22Rv1 (cell line): ENCODE measurements at regions not wholly inside any gene's neighbourhood (a gene's known extent, or its start where the extent isn't known, plus 50 kb on each side); places are given as distances from the start of the nearest gene placed in this dataset.

Experiments
- H3K27ac ChIP-seq: fragments of 450-650 bp; 2 replicates; pipeline ENCODE4 v1.5.1; 2017
- CTCF ChIP-seq: fragments of 450-650 bp; IDR thresholded peaks from 2 replicates; pipeline ENCODE4 v1.5.1; 2017; ENCODE audit warnings: mild to moderate bottlenecking
- ZFX ChIP-seq: fragments of 450-650 bp; IDR thresholded peaks from 2 replicates; pipeline ENCODE4 v1.6.1; 2017; ENCODE audit warnings: antibody characterized with exemption, borderline replicate concordance

GRCh38 chr7:88490161-88490560 lies 183.5 kb upstream of the STEAP4 start:
- no peak for TF ChIP-seq ZFX
- no peak for TF ChIP-seq CTCF
- no peak overlapping the region for H3K27ac ChIP-seq

GRCh38 chr7:88485821-88486220 lies 179.1 kb upstream of the STEAP4 start:
- no peak overlapping the region for H3K27ac ChIP-seq
- TF ChIP-seq CTCF (no peak), ZFX (no peak)

GRCh38 chr7:88484551-88484950 lies 177.9 kb upstream of the STEAP4 start:
- H3K27ac ChIP-seq, result no peak overlapping the region
- TF ChIP-seq CTCF (no peak), ZFX (no peak)

DNA sequence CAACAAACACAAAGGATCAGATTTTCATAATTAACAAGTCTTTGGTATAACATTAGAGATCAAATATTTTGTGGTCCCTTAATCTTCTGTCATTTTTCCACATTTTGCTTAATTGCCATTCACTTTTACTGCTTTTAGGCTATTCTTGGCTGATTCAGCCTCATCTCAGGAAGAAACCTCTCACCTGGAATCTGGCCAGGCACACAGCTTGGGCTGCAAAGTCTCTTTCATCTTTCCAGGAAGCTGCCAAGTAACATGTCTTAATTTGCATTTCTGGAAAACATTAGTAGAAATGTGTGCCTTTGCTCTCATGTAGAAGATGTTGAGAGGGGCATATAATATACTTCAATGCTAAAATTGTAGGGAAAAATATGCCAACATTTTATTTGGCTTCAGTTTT lies 174.2 kb upstream of the STEAP4 start:
- no peak for TF ChIP-seq CTCF
- TF ChIP-seq ZFX, result no peak
- H3K27ac ChIP-seq, result no peak overlapping the region

GRCh38 chr7:88480271-88480670 lies 173.6 kb upstream of the STEAP4 start:
- H3K27ac ChIP-seq, result no peak overlapping the region
- TF ChIP-seq CTCF (no peak), ZFX (no peak)

GRCh38 chr7:88477976-88478375 lies 171.3 kb upstream of the STEAP4 start:
- TF ChIP-seq ZFX (no peak), CTCF (no peak)
- H3K27ac ChIP-seq, result no peak overlapping the region

DNA sequence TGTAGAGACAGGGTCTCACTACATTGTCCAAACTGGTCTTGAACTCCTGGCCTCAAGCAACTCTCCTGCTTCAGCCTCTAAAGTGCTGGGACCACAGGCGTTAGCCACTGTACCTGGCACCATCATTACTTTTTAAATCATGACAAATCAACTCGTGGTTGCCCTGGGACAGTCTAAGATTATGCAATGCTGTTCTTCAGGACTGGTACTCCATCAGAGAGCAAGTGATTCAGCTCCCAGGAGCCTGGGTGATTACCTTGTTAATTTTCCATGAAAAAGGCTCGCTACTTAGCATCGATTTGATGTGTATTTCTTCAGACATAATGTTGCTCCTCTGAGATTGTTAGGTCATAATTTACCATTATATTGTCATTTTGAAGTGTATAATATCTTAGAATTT lies 158.9 kb upstream of the STEAP4 start:
- no peak overlapping the region for H3K27ac ChIP-seq
- TF ChIP-seq CTCF, result no peak
- no peak for TF ChIP-seq ZFX
